ENCODE measurements at regions not wholly inside any gene's neighbourhood (a gene's known extent, or its start where the extent isn't known, plus 50 kb on each side); places are given as distances from the start of the nearest gene placed in this dataset.

DNA sequence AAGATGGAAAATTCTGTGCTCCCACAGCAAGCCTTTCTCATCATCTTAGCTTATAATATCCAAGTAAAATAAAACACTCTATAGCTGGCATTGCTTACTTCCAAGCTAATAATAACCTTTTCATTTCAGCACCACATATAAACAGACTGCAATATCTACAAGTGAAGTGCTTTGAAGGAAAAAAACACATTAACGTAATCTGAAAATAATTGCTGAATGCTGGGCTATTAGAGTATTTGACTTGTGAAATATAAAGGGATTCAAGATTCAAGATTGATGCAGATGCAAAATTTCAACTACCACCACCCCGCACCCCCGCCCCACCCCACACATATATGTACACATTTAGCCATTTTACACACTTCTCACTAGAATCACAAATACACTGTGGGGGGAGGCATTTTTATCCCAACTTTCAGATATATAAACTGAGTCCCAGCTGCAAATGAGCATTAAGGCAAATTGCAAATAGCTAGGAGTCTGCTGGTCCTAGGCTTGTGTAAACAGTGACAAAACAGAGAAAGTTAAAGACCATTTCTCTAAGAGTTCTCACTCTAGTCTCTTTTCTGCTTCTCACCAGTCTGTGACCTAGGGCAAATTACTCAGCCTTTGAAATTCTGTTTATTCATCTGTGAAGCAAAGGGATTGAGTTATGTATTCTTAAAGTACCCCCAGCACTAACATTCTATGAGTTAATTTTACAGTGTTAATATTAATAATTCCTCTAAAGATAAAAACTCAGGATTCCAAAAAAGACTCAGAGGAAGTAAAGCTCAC, 489.4 kb downstream of the PRELID2 start:
- no peak for DNase-seq

DNA sequence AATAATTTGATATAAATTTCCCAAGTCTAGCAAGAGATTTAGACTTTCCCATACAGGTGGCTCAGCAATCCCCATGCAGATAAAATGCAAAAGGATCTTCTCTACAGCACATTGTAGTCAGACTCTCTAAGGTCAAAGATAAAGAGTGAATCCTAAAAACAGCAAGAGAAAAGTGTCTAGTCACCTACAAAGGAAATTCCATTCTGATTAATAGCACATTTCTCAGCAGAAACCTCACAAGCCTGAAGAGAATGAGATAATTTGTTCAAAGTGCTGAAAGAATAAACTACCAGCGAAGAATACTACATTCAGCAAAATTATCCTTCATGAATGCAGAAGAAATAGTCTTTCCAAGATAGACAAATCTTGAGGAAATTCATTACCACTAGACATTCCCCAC, 493.3 kb downstream of the PRELID2 start:
- DNase-seq: no peak

DNA sequence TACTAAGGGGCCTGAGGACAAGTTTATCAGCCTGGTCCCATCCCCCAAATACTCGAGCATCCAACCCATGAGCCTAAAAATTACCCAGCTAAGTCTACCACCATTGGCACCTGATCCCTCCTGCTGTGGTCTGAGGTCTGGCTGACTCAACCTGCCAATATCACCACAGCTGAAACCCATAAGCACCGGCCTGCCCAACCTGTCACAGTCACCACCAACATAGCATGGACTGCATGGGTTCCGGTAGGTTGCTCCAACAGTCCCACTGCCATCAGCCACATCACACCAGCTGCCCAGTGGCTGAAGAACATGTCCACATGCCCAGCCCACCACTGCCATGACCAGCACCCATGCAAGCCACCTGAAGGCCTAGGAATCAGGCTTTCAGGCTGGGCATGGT, 495.0 kb downstream of the PRELID2 start:
- no peak for DNase-seq

DNA sequence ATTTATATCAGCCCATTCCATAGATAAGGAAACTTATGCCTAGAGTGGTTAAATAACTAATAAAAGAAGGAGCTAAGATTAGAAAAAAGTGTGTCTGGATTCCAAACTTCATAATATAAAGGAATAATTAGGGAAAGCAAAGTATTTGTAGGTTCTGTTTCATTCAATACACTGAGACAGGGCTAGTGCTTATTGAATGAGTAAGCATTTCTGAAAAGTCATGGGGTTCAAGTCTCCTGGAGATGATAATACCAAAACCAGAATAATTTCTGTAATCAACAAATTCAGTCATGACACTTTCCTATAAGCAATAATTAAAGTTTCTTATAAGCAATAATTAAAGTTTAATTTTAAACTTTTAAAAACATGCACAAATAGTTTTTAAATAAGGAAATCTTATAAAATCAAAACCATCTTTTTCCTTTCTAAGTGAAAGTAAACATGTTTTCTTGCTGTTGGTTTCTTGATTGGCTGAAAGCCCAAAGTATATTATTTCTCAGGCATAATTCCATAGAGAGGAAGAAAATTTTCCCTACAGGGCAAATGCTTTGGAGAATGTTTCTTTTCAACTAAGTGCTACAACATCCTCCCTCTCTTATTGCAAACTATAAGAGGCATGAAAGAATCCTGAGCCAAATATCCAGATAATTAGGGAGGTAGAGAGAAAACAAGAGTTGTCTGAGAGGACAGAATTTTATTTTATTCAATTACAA, 510.2 kb downstream of the PRELID2 start:
- no peak for DNase-seq

DNA sequence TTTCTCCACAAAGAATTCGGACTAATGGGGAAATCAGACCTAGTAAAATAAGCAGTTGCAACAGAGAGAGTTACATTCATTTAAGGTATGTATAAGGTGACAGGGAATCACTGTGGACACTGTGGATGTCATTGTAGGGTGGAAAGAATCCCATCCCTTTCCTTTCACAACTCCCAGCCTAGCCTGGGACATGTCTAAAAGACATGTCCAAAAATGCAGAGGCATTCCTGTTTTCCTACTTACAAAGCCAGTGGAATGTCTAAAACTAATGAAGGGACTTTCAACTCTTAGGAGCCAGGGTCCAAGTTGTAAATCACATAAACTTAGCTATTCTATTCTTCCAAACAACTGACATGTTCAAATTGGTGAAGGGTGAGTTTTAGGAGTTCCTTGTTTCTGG, 511.0 kb downstream of the PRELID2 start:
- no peak for DNase-seq

DNA sequence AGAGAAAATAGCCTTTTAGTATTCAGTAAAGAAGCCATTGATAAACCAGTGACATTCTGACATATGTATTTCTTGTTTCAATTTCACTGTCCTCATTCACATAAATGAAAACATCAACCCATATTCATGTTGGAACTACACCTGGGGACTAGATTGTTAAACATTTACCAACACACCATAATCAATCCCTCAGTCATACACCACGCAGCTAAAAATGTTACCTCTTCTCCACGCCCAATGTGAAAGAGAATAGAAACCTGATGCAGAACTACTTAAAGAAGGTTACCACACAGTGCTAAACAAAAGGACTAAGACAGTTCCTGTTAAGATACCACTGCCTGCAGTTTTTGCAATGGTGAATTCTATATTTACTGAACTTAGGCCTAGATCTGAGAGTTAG, 518.9 kb downstream of the PRELID2 start:
- no peak for DNase-seq

DNA sequence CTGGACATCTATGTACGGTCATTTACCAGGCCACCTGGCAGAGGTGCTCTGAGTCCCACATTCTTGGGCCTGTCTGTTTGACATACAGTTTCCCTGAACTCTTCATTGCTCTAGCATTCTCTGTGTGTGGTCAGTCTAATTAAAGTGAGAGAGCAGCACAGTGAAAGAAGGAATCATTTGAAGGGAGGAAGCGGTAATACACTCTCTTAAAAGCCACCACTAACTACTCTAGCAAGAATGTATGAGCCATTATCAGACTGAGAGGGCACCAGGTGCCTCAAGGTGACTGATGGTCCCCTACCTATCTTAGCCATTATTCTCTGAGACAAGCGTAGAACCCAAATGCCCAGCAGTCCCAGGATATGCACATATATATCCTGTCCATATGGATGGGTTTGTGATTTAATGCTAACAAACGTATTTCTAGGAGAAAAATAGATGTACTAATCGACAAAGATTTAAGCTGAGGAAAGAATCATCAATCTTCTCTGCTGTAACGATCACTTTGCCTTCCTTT, 527.2 kb downstream of the PRELID2 start:
- DNase-seq: no peak

DNA sequence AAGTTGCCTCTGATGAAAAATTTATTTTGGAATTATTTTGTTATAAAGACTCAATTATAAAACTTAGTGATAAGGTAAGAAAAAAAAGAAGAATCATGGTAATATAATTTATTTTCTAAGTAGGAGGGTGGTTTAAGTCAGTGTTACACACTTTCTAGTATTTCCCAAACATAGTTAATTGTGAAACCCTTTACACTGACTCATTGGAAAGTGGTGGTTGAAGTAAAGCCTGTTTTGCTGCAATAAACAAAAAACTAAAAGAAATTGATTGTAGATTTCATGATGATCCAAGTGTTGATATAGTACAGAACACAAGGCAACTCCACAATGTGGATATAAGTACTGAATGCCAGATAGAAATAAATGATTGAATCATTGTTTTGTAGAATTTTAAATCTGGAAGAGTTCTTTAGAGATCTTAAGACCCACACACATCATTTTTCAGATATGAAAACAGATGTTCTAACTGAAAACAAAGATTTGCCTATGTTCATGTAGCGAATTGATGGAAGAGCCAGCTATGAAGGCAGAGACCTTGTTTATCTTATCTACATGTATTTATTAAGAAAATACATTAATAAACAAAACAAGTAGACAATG, 539.8 kb downstream of the PRELID2 start:
- DNase-seq: no peak

DNA sequence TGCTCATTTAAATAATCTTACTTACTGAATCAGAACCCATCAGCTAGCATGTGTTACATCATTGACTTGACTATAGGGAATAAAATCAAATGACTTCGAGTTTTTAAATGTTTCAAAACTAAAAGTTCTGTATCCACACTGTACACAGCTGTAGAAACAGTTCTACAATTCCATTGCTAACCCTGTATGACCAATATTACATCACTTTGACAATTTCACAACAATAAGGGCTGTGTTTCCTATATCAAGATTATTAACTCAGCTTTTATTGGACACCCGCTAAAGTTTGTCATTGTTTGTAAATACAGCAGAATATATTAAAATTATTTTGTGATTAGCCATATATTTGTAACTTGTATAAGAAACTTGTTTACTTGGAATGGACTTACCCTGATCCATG, 540.8 kb downstream of the PRELID2 start:
- no peak for DNase-seq

DNA sequence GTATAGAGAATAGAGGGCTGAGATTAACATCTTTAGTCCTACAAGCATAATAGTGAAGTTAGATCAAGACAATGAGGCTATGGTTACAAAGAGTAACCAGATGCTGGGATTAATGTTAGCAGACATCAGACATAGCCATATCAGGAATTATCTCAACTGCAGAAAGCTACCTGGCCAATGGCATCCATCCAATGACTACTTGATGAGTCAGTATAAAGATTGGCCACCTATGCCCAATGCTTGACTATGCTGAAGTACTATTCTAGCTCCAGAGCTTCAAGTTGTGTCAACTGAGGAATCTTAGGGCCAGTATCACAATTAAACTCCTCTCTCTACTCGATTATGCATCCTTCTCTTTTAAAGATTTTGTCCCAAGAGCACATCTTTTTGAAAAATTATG, 541.4 kb downstream of the PRELID2 start:
- no peak for DNase-seq

DNA sequence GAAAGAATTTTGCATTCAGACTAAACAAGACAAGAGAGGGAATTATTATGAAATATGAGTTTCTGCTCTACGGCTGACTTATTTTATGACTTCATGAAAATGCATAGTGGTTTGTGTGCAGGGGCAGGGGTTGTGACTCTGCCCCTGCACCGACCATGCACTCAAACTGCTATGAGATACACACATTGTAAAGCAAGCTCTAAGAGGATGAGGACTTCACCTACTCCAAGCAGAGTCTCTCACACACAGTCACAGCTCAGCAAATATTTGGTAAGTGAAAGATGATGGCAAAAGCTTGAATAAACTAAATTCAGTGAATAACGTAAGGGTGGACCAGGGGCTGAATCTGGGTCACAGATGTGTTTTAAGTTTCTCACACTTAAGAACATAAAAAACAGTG, 542.9 kb downstream of the PRELID2 start:
- no peak for DNase-seq

DNA sequence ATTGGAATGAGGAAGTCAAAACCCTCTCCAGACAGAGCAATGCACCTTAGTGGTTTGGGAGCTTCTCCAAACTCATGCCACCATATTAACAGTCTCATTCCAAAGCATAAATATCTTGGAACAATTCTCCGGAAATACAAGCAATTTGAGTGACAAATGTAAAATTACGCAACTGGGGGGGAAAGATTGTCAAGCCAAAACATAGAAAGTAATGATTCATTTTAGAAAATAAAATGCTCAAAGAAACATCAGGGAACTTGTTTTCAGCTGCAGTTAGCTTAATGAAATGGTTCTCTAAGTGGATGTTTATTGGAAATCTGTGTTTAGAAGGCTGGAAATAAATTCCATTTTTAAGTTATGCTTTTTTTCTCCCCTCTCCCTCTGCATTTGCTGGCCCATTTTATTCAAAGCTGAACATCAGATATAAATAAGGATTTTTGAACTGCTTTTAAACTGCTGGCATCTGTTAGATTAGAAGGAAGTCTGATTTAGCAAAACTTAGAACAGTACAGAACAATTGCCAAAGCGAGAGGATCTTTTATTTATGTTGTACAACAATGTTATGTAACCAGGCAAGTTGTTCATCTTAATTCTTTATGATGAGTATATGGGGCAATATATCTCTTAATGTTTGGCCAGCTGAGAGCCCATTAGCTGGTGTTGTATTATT, 551.9 kb downstream of the PRELID2 start:
- no peak for DNase-seq

DNA sequence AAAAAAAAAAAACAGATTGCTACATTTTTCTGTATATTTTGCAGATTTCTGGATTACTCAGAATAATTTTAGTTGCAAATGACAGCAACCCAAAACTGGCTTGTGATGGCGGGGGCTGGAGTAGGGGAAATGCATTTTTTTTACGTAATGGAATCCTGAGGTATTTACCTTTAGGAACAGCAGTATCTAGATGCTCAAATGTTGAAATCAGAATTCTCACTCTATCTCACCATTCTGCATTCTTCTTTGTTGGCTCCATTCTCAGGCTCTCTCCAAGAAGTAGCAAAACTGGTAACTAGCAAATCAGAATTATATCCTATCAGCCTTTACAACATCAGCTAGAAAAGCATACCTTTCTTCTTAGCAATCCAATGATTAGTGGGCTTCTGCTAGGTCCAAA, 554.3 kb downstream of the PRELID2 start:
- DNase-seq: no peak

DNA sequence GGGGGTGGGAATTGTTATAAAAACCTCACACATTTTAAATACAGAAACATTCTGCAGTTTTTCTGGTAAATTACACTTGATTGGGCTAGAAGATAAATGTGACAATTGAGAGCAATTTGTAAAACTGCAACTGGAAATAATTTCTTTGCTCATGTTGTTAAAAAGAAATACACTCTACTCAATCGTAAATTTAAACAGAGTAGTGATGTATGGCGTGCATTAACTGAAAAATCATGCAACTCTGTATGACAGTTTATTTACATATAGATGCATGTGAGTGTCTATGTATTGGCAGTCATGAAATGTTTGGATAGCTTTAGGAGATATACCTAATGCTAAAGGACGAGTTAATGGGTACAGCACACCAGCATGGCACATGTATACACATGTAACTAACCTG, 554.9 kb downstream of the PRELID2 start:
- DNase-seq: no peak

DNA sequence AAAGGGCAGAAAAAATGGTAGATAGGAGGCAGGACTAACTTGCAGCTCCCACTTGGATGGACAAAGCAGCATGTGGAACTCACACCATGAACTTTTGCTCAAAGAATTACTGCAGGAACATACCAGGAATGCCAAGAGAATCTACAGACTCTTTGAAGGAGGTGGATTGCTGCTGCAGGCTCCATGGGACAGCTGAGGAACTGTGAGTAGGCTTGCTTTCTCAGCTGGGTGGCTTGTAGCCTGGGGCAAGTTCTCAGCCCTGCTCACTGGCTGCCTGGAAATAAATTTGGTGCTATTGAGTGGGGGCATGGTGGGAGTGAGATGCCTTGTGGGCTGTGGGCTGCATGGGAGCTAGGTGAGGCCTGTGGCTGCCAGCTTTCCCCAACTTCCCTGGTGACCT, 574.5 kb downstream of the PRELID2 start:
- DNase-seq: no peak

DNA sequence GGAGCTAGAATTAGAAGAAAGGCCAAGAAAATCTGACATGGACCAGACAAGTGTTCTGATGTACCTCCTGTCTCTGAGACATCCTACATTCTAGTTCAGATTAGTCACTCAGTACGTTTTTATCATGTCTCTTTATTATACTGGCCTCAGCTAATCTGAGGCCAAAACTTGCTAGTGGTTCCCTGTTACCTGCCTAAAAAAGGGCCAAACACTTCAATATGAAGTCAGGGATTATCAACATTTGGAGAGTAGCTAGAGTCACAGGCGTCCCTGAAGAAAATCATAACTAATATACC, 587.4 kb downstream of the PRELID2 start:
- no peak for DNase-seq

DNA sequence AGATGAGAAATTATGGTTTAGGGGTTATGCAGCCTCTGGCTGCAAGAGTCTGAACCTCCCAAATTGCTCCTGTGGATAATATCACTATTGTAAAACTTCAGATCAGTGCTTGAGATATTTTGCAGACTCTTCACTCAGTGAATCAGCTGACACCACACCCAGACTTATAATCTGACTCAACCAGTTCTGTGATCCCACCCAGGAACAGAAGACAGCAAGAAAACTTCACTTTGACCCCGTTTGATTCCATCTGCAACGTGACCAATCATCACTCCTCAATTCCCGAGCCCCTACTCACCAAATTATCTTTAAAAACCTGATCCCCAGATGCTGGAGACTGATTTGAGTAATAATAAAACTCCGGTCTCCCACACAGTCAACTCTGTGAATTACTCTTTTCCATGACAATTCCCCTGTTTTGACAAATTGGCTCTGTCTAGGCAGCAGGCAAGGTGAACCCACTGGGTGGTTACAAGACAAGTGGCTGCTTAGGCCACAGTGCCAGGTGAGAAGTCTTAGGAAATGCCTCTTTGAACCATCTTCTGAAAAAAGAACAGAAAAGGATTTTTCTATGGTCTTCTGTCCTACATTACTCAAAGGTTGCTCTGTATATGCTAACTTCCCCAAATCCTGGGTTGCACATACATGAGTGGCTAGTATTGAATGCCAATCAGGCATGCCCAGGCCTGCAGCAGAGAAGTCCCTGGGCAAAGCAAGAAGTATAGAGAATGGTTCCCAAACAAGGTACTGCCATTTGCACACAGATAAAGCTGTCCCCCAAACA, 588.0 kb downstream of the PRELID2 start:
- DNase-seq: no peak

DNA sequence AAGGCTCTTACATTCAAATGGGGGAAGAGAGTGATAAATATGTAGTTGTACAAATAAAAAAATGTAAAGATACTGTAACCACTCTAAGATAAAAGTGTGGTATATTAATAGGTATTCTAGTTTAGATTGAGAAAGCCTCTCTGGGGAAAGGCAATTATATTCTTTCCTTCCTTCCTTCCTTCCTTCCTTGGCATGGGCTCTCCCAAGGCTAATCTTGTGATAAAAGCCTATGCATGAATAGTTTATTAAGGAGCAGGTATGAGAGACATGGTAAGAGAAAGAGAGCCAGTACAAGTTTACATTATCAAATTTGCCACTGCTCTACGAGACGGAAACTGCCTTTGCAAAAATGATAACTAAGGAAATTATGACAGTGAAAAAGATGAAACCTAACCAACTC, 588.8 kb downstream of the PRELID2 start:
- no peak for DNase-seq

DNA sequence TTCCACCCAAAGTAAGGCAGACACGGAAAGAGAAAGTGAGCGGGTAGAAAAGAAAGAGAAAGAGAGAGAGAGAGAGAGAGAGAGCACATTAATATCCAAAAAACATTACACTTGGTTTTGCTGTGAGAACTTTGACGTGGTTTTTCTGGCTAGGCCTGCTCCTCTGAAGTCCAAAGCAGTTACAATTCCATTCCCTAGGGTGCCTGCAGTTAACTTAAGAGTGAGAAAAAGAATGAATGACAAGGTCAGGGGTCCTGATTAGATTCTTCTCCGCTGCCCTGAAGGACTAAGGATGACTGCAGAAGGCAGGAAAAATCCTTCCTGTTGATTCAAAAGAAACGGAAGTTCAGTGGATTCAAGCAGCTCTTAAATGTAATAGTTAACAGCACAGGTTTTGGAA, 589.8 kb downstream of the PRELID2 start:
- DNase-seq: no peak

DNA sequence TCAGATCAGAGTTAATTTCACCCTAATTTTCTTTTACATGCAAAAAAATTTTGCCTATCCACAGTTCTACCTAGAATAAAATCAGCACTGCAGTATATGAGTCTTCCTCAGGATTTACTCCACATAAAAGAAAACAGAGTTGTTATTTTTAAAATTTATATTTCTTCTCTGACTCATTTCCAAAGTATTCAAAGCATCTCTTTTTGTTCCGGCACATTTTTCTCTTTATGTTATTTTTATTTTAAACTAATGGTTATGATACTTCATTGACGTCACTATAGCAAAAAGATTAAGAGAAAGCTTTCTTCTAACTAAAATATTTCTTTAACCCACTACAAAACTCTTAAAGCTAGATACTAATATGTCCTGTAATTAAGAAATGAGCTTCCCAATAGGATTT, 590.4 kb downstream of the PRELID2 start:
- no peak for DNase-seq

DNA sequence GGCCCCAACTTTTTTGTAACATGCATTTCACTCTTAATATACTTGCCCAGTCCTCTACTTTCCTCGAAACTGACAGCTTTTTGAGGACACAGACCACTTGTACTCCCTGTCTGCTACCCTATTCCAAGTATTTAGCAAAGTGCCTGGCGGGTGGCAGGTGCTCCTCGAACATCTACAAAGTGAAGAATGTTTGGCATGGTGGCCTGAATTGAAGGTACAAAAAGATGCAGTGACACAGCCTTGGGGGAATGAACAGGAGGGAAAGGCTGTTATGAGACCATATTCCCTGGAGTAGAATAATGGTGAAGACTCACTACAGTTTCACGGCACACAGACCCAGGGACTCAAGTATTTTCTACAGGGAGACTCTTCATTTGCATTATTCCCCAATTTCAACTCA, 590.9 kb downstream of the PRELID2 start:
- no peak for DNase-seq

DNA sequence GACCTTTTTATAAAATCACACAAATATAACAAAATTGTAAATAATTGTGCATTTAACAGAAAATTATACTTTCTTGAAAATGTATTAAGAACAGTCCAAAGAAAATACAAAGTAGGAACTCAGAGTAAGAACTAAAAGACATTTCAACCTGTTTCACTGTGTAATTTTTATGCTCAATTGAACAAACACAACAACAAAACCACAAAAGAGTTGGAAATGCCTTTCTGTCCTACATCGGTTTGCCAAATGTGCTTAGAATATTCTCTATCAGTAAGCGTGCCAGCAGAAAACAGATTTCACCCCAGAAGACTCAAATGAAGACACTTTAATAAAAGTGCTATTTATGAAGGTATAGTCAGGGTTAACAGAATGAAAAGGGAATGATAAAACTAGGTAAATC, 592.1 kb downstream of the PRELID2 start:
- no peak for DNase-seq

DNA sequence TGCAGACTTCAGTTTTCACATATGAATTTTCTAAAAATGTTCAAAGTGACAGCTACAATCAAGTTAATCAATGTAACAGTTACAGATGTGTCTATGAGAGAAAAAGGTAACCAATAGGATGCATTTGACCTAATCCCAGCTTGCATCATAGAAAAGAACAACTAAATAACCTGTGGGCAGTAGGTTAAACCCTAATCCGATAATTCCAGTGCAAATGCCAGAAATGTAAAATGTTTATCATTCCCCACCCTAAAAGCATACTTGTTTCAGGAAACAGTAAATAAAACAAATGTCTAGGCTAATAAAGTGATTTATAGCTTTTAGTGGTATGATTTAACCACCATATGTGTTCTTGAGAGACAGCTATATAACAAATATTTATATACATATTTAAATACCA, 592.6 kb downstream of the PRELID2 start:
- DNase-seq: no peak

All from CD4-positive, alpha-beta T cell treated with Interleukin-12 subunit alpha and Interleukin-12 subunit beta, for 1 hour (primary cell).